CD4-positive, alpha-beta T cell treated with Interleukin-1 beta for 1 hour (primary cell): ENCODE measurements at regions not wholly inside any gene's neighbourhood (a gene's known extent, or its start where the extent isn't known, plus 50 kb on each side); places are given as distances from the start of the nearest gene placed in this dataset.

Source experiments
- DNase-seq, 2 donors: peaks; one replicate each; pipeline ENCODE4 v3.0.0-alpha.2; 2020 to 2022

GRCh38 chr6:79763301-79763700, 132.2 kb downstream of the SH3BGRL2 start:
- DNase-seq = no peak

- DNase-seq = no peak
Observed at GRCh38 chr6:79762370-79762769, 131.2 kb downstream of the SH3BGRL2 start.

- DNase-seq = no peak
Observed at GRCh38 chr6:79756496-79756895, 125.4 kb downstream of the SH3BGRL2 start.

DNA sequence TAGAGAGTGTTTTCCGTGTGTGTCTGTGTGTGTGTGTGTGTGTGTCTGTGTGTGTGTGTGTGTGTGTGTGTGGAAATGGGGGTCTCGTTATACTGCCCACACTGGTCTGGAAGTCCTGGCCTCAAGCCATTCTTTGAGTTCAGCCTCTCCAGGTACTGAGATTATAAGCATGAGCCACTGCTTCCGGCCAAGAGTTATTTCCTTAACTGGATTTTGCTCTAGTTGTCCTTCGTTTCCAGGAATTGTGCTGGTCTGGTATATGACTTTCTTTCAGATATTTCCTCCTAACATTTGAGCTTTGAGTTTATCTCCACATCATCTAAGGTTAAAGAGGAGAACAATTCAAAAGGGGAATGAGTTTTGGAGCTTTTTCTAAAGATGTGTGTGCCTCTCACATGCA, 124.8 kb downstream of the SH3BGRL2 start:
- no peak for DNase-seq
